Liver (tissue), 8 donors: ENCODE measurements at regions not wholly inside any gene's neighbourhood (a gene's known extent, or its start where the extent isn't known, plus 50 kb on each side); places are given as distances from the start of the nearest gene placed in this dataset.
A peak's percentile ranks its signal among the peaks of the same experiment; 100 is the strongest.

Experiments
- DNase-seq: peaks from one replicate; pipeline ENCODE4 v3.0.0-alpha.2; 2017; ENCODE audit warnings: low spot score
- H3K27ac ChIP-seq, 2 donors: one replicate each; pipeline ENCODE4 v1.7.0; 2013; ENCODE audit warnings: inconsistent platforms in 2 of 2, low read length in 2 of 2, control low read depth in 1 of 2, low read depth in 1 of 2, mild to moderate bottlenecking in 1 of 2
- H3K27me3 ChIP-seq, 4 donors: one replicate each; pipeline versions ENCODE4 v1.6.1 to v1.7.0; 2013; ENCODE audit warnings: low read length in 3 of 4, inconsistent platforms in 1 of 4, mild to moderate bottlenecking in 1 of 4, moderate library complexity in 1 of 4; ENCODE audit not compliant: control insufficient read depth in 4 of 4, insufficient read depth in 4 of 4
- H3K36me3 ChIP-seq, 4 donors: one replicate each; pipeline versions ENCODE4 v1.6.1 to v1.7.0; 2013; ENCODE audit warnings: low read length in 3 of 4, mild to moderate bottlenecking in 3 of 4, low read depth in 1 of 4, moderate library complexity in 1 of 4; ENCODE audit not compliant: control insufficient read depth in 4 of 4, insufficient read depth in 3 of 4
- H3K4me1 ChIP-seq, 4 donors: one replicate each; pipeline versions ENCODE4 v1.6.1 to v1.7.0; 2013; ENCODE audit warnings: low read length in 3 of 4, mild to moderate bottlenecking in 3 of 4, moderate library complexity in 1 of 4; ENCODE audit not compliant: control insufficient read depth in 4 of 4, insufficient read depth in 4 of 4
- H3K4me3 ChIP-seq, 3 donors: one replicate each; pipeline versions ENCODE4 v1.6.1 to v1.7.0; 2013; ENCODE audit warnings: low read length in 3 of 3, control low read depth in 1 of 3, low read depth in 1 of 3, mild to moderate bottlenecking in 1 of 3
- H3K9ac ChIP-seq, 2 donors: one replicate each; pipeline ENCODE4 v1.7.0; 2013; ENCODE audit warnings: low read length in 2 of 2, mild to moderate bottlenecking in 2 of 2, moderate library complexity in 2 of 2, control low read depth in 1 of 2, low read depth in 1 of 2
- H3K9me3 ChIP-seq, 4 donors: one replicate each; pipeline versions ENCODE4 v1.6.1 to v1.7.0; 2013; ENCODE audit warnings: low read length in 3 of 4; ENCODE audit not compliant: control insufficient read depth in 4 of 4
- ATF3 ChIP-seq: IDR thresholded peaks from 2 replicates; pipeline ENCODE4 v1.6.1; 2016; ENCODE audit warnings: antibody characterized with exemption
- HNF4A ChIP-seq, 2 donors: conservative IDR thresholded peaks; 2 replicates each; pipeline ENCODE4 v1.6.1; 2016; ENCODE audit warnings: antibody characterized with exemption in 2 of 2, mild to moderate bottlenecking in 2 of 2
- HNF4G ChIP-seq: IDR thresholded peaks from 2 replicates; pipeline ENCODE4 v1.6.1; 2016; ENCODE audit warnings: antibody characterized with exemption
- JUND ChIP-seq, 2 donors: IDR thresholded peaks; 2 replicates each; pipeline ENCODE4 v1.6.1; 2016; ENCODE audit warnings: antibody characterized with exemption in 2 of 2
- NR2F2 ChIP-seq: IDR thresholded peaks from 2 replicates; pipeline ENCODE4 v1.6.1; 2016; ENCODE audit warnings: antibody characterized with exemption
- RXRA ChIP-seq, 2 donors: IDR thresholded peaks; 2 replicates each; pipeline ENCODE4 v1.6.1; 2017 to 2018; ENCODE audit warnings: antibody characterized with exemption in 2 of 2, mild to moderate bottlenecking in 1 of 2
- SP1 ChIP-seq: IDR thresholded peaks from 2 replicates; pipeline ENCODE4 v1.6.1; 2018; ENCODE audit warnings: antibody characterized with exemption, mild to moderate bottlenecking
- YY1 ChIP-seq: IDR thresholded peaks from 2 replicates; pipeline ENCODE4 v1.6.1; 2016; ENCODE audit warnings: antibody characterized with exemption, mild to moderate bottlenecking
- ZBTB33 ChIP-seq: IDR thresholded peaks from 2 replicates; pipeline ENCODE4 v1.6.1; 2016; ENCODE audit warnings: antibody characterized with exemption
- WGBS: extraction: QIAGEN DNeasy Blood & Tissue Kit; methylation state at CpG from one replicate; pipeline ENCODE4 v1.1.7; 2013; 5-methylcytosine and 5-hydroxymethylcytosine counted together
- TF ChIP-seq, protein P1 (sequence below): fragments of 150-350 bp; IDR thresholded peaks from 2 replicates; pipeline ENCODE4 v1.5.1; 2017; ENCODE audit warnings: improper control_type of control experiment, low read depth, low read length; ENCODE audit not compliant: missing input control
- donor health status: healthy.
- donor health status: healthy.
- donor health status: healthy.
- donor health status: healthy.
- donor health status: healthy.

DNA sequence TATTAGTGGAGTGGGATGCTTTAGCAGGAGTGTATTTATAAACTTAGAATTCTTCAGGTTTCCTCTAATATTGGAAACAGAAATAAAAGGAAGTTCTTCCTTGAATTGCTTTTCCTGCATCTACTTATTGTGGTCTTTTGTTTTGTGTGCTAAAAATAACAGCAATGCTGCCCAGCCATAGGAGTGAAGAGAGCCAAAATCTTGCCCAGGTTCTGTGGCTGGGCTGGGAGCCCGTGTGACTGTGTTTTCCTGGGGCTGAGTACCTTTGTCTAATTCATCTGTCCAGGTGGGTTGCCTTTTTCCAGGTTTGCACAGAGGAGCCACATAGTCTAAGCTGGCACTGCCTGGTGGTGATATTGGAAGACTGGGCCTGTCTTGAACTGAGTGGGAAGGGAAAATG lies 179.7 kb upstream of the ADAMTSL1 start:
- no peak overlapping the region for H3K27ac ChIP-seq
- no peaks in the 10 kb centered on the region for H3K27me3 ChIP-seq
- H3K9me3 ChIP-seq = no peaks in the 10 kb centered on the region
- H3K9ac ChIP-seq = no peak overlapping the region
- H3K4me3 ChIP-seq = no peak overlapping the region
- no peak for DNase-seq
- WGBS = 65% methylated on average over 1 of the region's 1 CpG
- TF ChIP-seq, protein P1, sequence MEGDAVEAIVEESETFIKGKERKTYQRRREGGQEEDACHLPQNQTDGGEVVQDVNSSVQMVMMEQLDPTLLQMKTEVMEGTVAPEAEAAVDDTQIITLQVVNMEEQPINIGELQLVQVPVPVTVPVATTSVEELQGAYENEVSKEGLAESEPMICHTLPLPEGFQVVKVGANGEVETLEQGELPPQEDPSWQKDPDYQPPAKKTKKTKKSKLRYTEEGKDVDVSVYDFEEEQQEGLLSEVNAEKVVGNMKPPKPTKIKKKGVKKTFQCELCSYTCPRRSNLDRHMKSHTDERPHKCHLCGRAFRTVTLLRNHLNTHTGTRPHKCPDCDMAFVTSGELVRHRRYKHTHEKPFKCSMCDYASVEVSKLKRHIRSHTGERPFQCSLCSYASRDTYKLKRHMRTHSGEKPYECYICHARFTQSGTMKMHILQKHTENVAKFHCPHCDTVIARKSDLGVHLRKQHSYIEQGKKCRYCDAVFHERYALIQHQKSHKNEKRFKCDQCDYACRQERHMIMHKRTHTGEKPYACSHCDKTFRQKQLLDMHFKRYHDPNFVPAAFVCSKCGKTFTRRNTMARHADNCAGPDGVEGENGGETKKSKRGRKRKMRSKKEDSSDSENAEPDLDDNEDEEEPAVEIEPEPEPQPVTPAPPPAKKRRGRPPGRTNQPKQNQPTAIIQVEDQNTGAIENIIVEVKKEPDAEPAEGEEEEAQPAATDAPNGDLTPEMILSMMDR = no peak
- TF ChIP-seq HNF4G (no peak), YY1 (no peak), NR2F2 (no peak), ZBTB33 (no peak)
- H3K36me3 ChIP-seq = no peaks in the 10 kb centered on the region
- no peaks in the 10 kb centered on the region for H3K4me1 ChIP-seq

DNA sequence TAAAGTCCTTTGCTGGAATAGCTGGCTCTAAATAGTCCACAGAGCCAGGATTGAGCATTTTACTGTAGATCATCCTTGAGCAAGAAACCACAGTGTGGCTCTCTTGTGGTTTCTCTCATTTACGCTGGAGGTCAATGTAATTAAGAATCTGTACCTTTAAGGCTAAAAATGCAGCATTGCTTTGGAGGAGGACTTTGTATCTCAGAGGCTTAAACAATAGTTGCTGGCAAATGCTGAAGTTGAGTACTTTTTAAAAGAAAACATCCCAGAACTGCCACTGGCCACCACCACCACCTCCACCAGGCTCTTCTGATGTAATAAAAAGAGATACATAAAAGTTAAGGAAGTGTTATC lies 177.3 kb upstream of the ADAMTSL1 start:
- H3K4me3 ChIP-seq = no peak overlapping the region
- no peak for DNase-seq
- H3K4me1 ChIP-seq = no peaks in the 10 kb centered on the region
- no peaks in the 10 kb centered on the region for H3K27me3 ChIP-seq
- WGBS = 80% methylated on average over 1 of the region's 1 CpG
- TF ChIP-seq SP1 (no peak), ZBTB33 (no peak), JUND (IDR thresholded peaks at IDR 0.05) (no peak), HNF4A (conservative IDR thresholded peaks at IDR 0.05) (peak; percentile 21 to 25), RXRA (IDR thresholded peaks at IDR 0.05) (no peak), ATF3 (no peak)
- TF ChIP-seq, protein P1 = no peak
- H3K9ac ChIP-seq = no peak overlapping the region
- H3K9me3 ChIP-seq = no peaks in the 10 kb centered on the region
- H3K36me3 ChIP-seq = no peaks in the 10 kb centered on the region
- H3K27ac ChIP-seq = no peak overlapping the region
